Activated CD8-positive, alpha-beta T cell treated with anti-CD3 and anti-CD28 coated beads for 36 hours (primary cell): ENCODE measurements at regions not wholly inside any gene's neighbourhood (a gene's known extent, or its start where the extent isn't known, plus 50 kb on each side); places are given as distances from the start of the nearest gene placed in this dataset.

ENCODE experiments used
- ATAC-seq: fragments of 200-7000 bp; cut with Tn5 transposase; one replicate; pipeline ENCODE4 v1.10.0; 2021; ENCODE audit warnings: mild to moderate bottlenecking, moderate library complexity
- CTCF ChIA-PET: fragments of 350-600 bp; sonication (Branson Sonifier 250); formaldehyde crosslinking; loops from one replicate; lab custom pipeline; 2021; ENCODE audit warnings: antibody characterized with exemption; lab: Charles Lee
- POLR2A ChIA-PET: fragments of 350-600 bp; sonication (Branson Sonifier 250); formaldehyde crosslinking; loops from one replicate; lab custom pipeline; 2021; ENCODE audit warnings: antibody characterized with exemption; lab: Charles Lee
- DNase-seq: peaks from one replicate; pipeline ENCODE4 v3.0.0-alpha.2; 2020
- H3K27ac Mint-ChIP-seq: one replicate; pipeline ENCODE4 v1.8.0; 2021; ENCODE audit warnings: mild to moderate bottlenecking, mixed read lengths
- H3K27me3 Mint-ChIP-seq: one replicate; pipeline ENCODE4 v1.8.0; 2021; ENCODE audit warnings: mixed read lengths
- H3K36me3 Mint-ChIP-seq: one replicate; pipeline ENCODE4 v1.8.0; 2021; ENCODE audit warnings: low read depth, mixed read lengths
- H3K4me1 Mint-ChIP-seq: one replicate; pipeline ENCODE4 v1.8.0; 2021; ENCODE audit warnings: low read depth, mixed read lengths
- H3K4me3 Mint-ChIP-seq: one replicate; pipeline ENCODE4 v1.8.0; 2021; ENCODE audit warnings: mild to moderate bottlenecking, moderate library complexity, mixed read lengths
- H3K9me3 Mint-ChIP-seq: one replicate; pipeline ENCODE4 v1.8.0; 2021; ENCODE audit warnings: mixed read lengths
- CTCF ChIP-seq: fragments of 200-600 bp; IDR thresholded peaks from one replicate; pipeline ENCODE4 v1.8.0; 2022; ENCODE audit warnings: antibody characterized with exemption, mild to moderate bottlenecking
- intact Hi-C: fragments of 100-400 bp; cut with micrococcal nuclease; formaldehyde crosslinking; loops from one replicate; pipeline ENCODE4 v1.10.0; 2022

GRCh38 chr18:30455741-30456140 is 586.8 kb downstream of the DSC3 start:
- TF ChIP-seq CTCF = no peak
- ChIA-PET POLR2A (no interaction called here), CTCF (no interaction called here)
- no peak for DNase-seq
- Mint-ChIP-seq H3K9me3 (peaks cover 5% of the 10 kb centered on the region), H3K27ac (no peak overlapping the region), H3K27me3 (no peaks in the 10 kb centered on the region), H3K4me1 (no peaks in the 10 kb centered on the region), H3K36me3 (no peaks in the 10 kb centered on the region), H3K4me3 (no peak overlapping the region)
- intact Hi-C loops = no loop called here
- ATAC-seq = no peak

- H3K36me3 Mint-ChIP-seq = no peaks in the 10 kb centered on the region
- POLR2A ChIA-PET = no interaction called here
- CTCF ChIA-PET = no interaction called here
- intact Hi-C loops = no loop called here
- no peak overlapping the region for H3K4me3 Mint-ChIP-seq
- no peaks in the 10 kb centered on the region for H3K27me3 Mint-ChIP-seq
- ATAC-seq = no peak
- H3K9me3 Mint-ChIP-seq = peaks cover 5% of the 10 kb centered on the region
- TF ChIP-seq CTCF = no peak
- H3K4me1 Mint-ChIP-seq = no peaks in the 10 kb centered on the region
- no peak overlapping the region for H3K27ac Mint-ChIP-seq
- DNase-seq = no peak
Measured at GRCh38 chr18:30454920-30455319, 587.6 kb downstream of the DSC3 start.

- H3K4me1 Mint-ChIP-seq = no peaks in the 10 kb centered on the region
- ATAC-seq (no peak), DNase-seq (no peak)
- no peak overlapping the region for H3K27ac Mint-ChIP-seq
- H3K4me3 Mint-ChIP-seq = no peak overlapping the region
- intact Hi-C loops = no loop called here
- POLR2A ChIA-PET = no interaction called here
- H3K36me3 Mint-ChIP-seq = no peaks in the 10 kb centered on the region
- CTCF ChIA-PET = no interaction called here
- no peaks in the 10 kb centered on the region for H3K27me3 Mint-ChIP-seq
- TF ChIP-seq CTCF = no peak
- peaks cover 7% of the 10 kb centered on the region for H3K9me3 Mint-ChIP-seq
Measured at GRCh38 chr18:30451981-30452380, 590.6 kb downstream of the DSC3 start.

- H3K27me3 Mint-ChIP-seq = no peaks in the 10 kb centered on the region
Measured at GRCh38 chr18:30450927-30451326, 591.6 kb downstream of the DSC3 start.

GRCh38 chr18:30446605-30447004 is 595.9 kb downstream of the DSC3 start:
- Mint-ChIP-seq H3K36me3 (no peaks in the 10 kb centered on the region), H3K27me3 (no peaks in the 10 kb centered on the region), H3K4me3 (no peak overlapping the region), H3K27ac (no peak overlapping the region), H3K4me1 (no peaks in the 10 kb centered on the region), H3K9me3 (peaks cover 6% of the 10 kb centered on the region)
- intact Hi-C loops = no loop called here
- ChIA-PET POLR2A (no interaction called here), CTCF (no interaction called here)
- ATAC-seq (no peak), DNase-seq (no peak)
- TF ChIP-seq CTCF = no peak

More at GRCh38 chr18:30450927-30451326, 591.6 kb downstream of the DSC3 start:
- Mint-ChIP-seq H3K4me1 (no peaks in the 10 kb centered on the region), H3K9me3 (peaks cover 8% of the 10 kb centered on the region), H3K27ac (no peak overlapping the region), H3K4me3 (no peak overlapping the region), H3K36me3 (no peaks in the 10 kb centered on the region)
- no peak for DNase-seq
- ATAC-seq = no peak
- intact Hi-C loops = no loop called here
- ChIA-PET CTCF (no interaction called here), POLR2A (no interaction called here)
- TF ChIP-seq CTCF = no peak
